HepG2 (cell line): ENCODE measurements at regions not wholly inside any gene's neighbourhood (a gene's known extent, or its start where the extent isn't known, plus 50 kb on each side); places are given as distances from the start of the nearest gene placed in this dataset.

Source experiments
- ATAC-seq: fragments of 200-7000 bp; cut with Tn5 transposase; 3 replicates; pipeline ENCODE4 v1.9.1; 2020; ENCODE audit warnings: mild to moderate bottlenecking, moderate library complexity
- BruUV-seq: library from RNA; stranded (reverse); fragments of 400-500 nt; replicated peaks from 2 replicates; lab custom pipeline; 2021; lab: Mats Ljungman, UMichigan
- CTCF ChIA-PET: fragments of 300-600 bp; formaldehyde crosslinking; extraction: SDS; loops from one replicate; lab custom pipeline; 2021; ENCODE audit warnings: low total read pairs, inconsistent platforms, low intra/inter-chr PET ratio; lab: Yijun Ruan, JAX
- POLR2A ChIA-PET: fragments of 350-600 bp; sonication (Branson Sonifier 250); formaldehyde crosslinking; loops from one replicate; lab custom pipeline; 2020; ENCODE audit warnings: antibody characterized with exemption, inconsistent platforms; lab: Yijun Ruan, JAX
- DNase-seq: peaks from one replicate; pipeline ENCODE4 v3.0.0-alpha.2; 2015; ENCODE audit warnings: low spot score
- FAIRE-seq: peaks from 3 replicates; lab custom pipeline; 2011; peaks lifted over from hg19 to GRCh38; lab: Jason Lieb, UNC
- H2AFZ ChIP-seq: one replicate; pipeline ENCODE4 v1.6.1; 2011; ENCODE audit warnings: low read length, inconsistent platforms
- H3K27ac ChIP-seq: fragments of 300-600 bp; 3 replicates; pipeline ENCODE4 v1.8.0; 2011; ENCODE audit warnings: mixed run types, mild to moderate bottlenecking, mixed read lengths, low read length, inconsistent platforms; ENCODE audit not compliant: insufficient read depth; ENCODE audit errors: extremely low read length
- H3K27me3 ChIP-seq, 2 experiments: fragments of 200-600 bp in 1 of 2; 2 replicates in 1 of 2; 3 replicates in 1 of 2; pipeline versions ENCODE4 v1.6.0 to v1.8.0; 2011; ENCODE audit warnings: low read length in 2 of 2, mild to moderate bottlenecking in 2 of 2, moderate library complexity in 2 of 2, inconsistent platforms in 1 of 2; ENCODE audit not compliant: insufficient read depth in 2 of 2, control insufficient read depth in 1 of 2
- H3K36me3 ChIP-seq, 2 experiments: fragments of 200-600 bp in 1 of 2; replicated peaks in 1 of 2; 2 replicates in 1 of 2; 3 replicates in 1 of 2; pipeline versions ENCODE4 v1.5.1 to v1.8.0; 2011; ENCODE audit warnings: low read length in 2 of 2, inconsistent platforms in 1 of 2; ENCODE audit not compliant: insufficient read depth in 2 of 2, control insufficient read depth in 1 of 2
- H3K4me1 ChIP-seq: 2 replicates; pipeline ENCODE4 v1.5.1; 2012; ENCODE audit warnings: low read length, inconsistent platforms; ENCODE audit not compliant: insufficient read depth
- H3K4me2 ChIP-seq: 2 replicates; pipeline ENCODE4 v1.6.0; 2011; ENCODE audit warnings: low read depth, low read length, inconsistent platforms
- H3K4me3 ChIP-seq, 3 experiments: fragments of 200-600 bp in 1 of 3; sonication (generic), shearing (Covaris generic) in 1 of 3; replicated peaks in 1 of 3; 2 replicates each; pipeline ENCODE4 v1.5.1; 2011 to 2016; ENCODE audit warnings: low read length in 3 of 3, inconsistent platforms in 2 of 3, low read depth in 2 of 3, mild to moderate bottlenecking in 2 of 3, control low read depth in 1 of 3, mixed read lengths in 1 of 3; ENCODE audit not compliant: insufficient read depth in 1 of 3
- H3K79me2 ChIP-seq: one replicate; pipeline ENCODE4 v1.6.1; 2011; ENCODE audit warnings: low read length, inconsistent platforms; ENCODE audit not compliant: insufficient read depth
- H3K9ac ChIP-seq: 2 replicates; pipeline ENCODE4 v1.6.0; 2011; ENCODE audit warnings: mild to moderate bottlenecking, low read depth, low read length, inconsistent platforms; ENCODE audit not compliant: insufficient read depth
- H3K9me3 ChIP-seq: 2 replicates; pipeline ENCODE4 v1.5.1; 2012; ENCODE audit warnings: mild to moderate bottlenecking, low read length
- H4K20me1 ChIP-seq: 2 replicates; pipeline ENCODE4 v1.6.0; 2011; ENCODE audit warnings: inconsistent platforms, mild to moderate bottlenecking, low read length, moderate library complexity; ENCODE audit not compliant: insufficient read depth
- ARID5B ChIP-seq: IDR thresholded peaks from 2 replicates; pipeline ENCODE4 v1.4.0; 2020; ENCODE audit warnings: mild to moderate bottlenecking, missing genetic modification reagents
- BRF2 ChIP-seq: sonication (generic); formaldehyde crosslinking; IDR thresholded peaks from 2 replicates; pipeline ENCODE4 v1.8.1; 2022; ENCODE audit warnings: mild to moderate bottlenecking, missing genetic modification reagents
- CENPX ChIP-seq: sonication (generic); formaldehyde crosslinking; IDR thresholded peaks from 2 replicates; pipeline ENCODE4 v1.9.0; 2021; ENCODE audit warnings: mild to moderate bottlenecking, missing genetic modification reagents, moderate library complexity
- FOXP1 ChIP-seq, 2 experiments: fragments of 450-650 bp in 1 of 2; IDR thresholded peaks; 2 replicates each; pipeline ENCODE4 v1.6.1; 2017 to 2018; ENCODE audit warnings: antibody characterized with exemption in 1 of 2
- HMGA1 ChIP-seq: sonication (generic); formaldehyde crosslinking; conservative IDR thresholded peaks from 2 replicates; pipeline ENCODE4 v1.4.0; 2020; ENCODE audit warnings: missing genetic modification reagents
- KAT7 ChIP-seq: IDR thresholded peaks from 2 replicates; pipeline ENCODE4 v1.6.1; 2018; ENCODE audit warnings: borderline replicate concordance, missing compliant biosample characterization
- KLF11 ChIP-seq: IDR thresholded peaks from 2 replicates; pipeline ENCODE4 v1.6.1; 2016; ENCODE audit warnings: missing compliant biosample characterization
- SIN3B ChIP-seq: fragments of 150-350 bp; IDR thresholded peaks from 2 replicates; pipeline ENCODE4 v1.6.1; 2014; ENCODE audit warnings: low read length
- TAF1 ChIP-seq: sonication (generic); formaldehyde crosslinking; IDR thresholded peaks from 2 replicates; pipeline ENCODE4 v1.4.0; 2020; ENCODE audit warnings: missing genetic modification reagents
- TP53 ChIP-seq: sonication (generic); formaldehyde crosslinking; conservative IDR thresholded peaks from 2 replicates; pipeline ENCODE4 v1.4.0; 2020; ENCODE audit warnings: missing genetic modification reagents
- ZNF609 ChIP-seq: sonication (generic); formaldehyde crosslinking; IDR thresholded peaks from 2 replicates; pipeline ENCODE4 v1.4.0; 2020; ENCODE audit warnings: mild to moderate bottlenecking, missing genetic modification reagents, borderline replicate concordance
- ZSCAN30 ChIP-seq: sonication (generic); formaldehyde crosslinking; IDR thresholded peaks from 2 replicates; pipeline ENCODE4 v1.5.0; 2020; ENCODE audit warnings: mild to moderate bottlenecking, missing genetic modification reagents
- WGBS: methylation state at CpG from one replicate; pipeline ENCODE4 v1.1.6; 2017; ENCODE audit warnings: low lambda C conversion rate; 5-methylcytosine and 5-hydroxymethylcytosine counted together
- in situ Hi-C: cut with HindIII; loops from 2 replicates; pipeline ENCODE4 v1.10.0; 2017; ENCODE audit warnings: low pct_unique_long_range_greater_than_20kb; ENCODE audit not compliant: extremely low pct_ligation_motif_present
- intact Hi-C: fragments of 100-400 bp; cut with micrococcal nuclease; formaldehyde crosslinking; loops from one replicate; pipeline ENCODE4 v1.10.0; 2022; ENCODE audit not compliant: unreplicated experiment

- no peak for TF ChIP-seq ARID5B (CRISPR knock-in tag)
- TF ChIP-seq TP53: no peak
- TF ChIP-seq ZSCAN30 (CRISPR knock-in tag): no peak
- TF ChIP-seq TAF1 (CRISPR knock-in tag): no peak
Measured at GRCh38 chr7:59079-60016, 133.0 kb upstream of the FAM20C start (continued).

DNA sequence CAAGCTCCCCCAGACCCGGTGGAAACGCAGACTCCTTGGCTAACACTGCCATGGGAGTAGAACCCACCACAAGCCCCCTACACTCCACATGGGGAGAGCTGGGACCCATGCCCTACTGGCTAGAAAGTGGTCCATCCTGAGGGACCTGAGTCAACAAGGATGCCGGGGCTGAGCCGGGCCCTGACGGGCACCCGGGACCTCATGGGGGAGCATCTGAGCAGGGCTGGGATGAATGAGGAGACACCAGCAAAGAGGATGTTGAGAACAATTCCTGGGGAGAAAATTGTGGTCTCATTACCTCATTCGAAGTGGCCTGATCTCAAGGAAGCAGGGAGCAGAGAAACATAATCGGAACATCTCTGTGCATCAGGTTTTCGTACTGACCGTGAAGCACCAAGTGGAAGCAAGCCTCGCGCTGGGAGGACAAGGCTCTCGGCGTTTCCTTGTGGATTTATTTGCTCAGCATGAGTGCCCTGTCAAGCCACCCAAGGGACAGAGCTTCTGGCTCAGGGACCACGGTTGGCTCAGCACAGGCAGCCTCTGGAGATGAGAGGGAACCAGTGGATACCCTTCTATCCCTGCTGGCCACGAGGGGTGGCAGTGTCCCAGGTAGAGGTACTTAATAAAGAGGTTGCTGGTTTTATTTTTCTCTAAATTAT, 132.2 kb upstream of the FAM20C start:
- H3K27me3 ChIP-seq: peaks cover 8 to 43% of the 10 kb centered on the region in 2 experiments; a peak in 3 of 5 replicates
- no peak overlapping the region for H3K4me3 ChIP-seq
- no peaks in the 10 kb centered on the region for H3K4me1 ChIP-seq
- no peaks in the 10 kb centered on the region for H3K36me3 ChIP-seq
- H4K20me1 ChIP-seq: no peaks in the 10 kb centered on the region
- no peak overlapping the region for H3K4me2 ChIP-seq
- intact Hi-C loops: no loop called here
- CTCF ChIA-PET: no interaction called here
- H3K79me2 ChIP-seq: no peaks in the 10 kb centered on the region
- POLR2A ChIA-PET: no interaction called here
- no peak overlapping the region for H3K9ac ChIP-seq
- no TSS peak for BruUV-seq
- no peak for FAIRE-seq
- WGBS: 33% methylated on average over 9 of the region's 16 CpGs
- DNase-seq: no peak
- in situ Hi-C loops: no loop called here
- H3K27ac ChIP-seq: no peak overlapping the region
- H3K9me3 ChIP-seq: no peaks in the 10 kb centered on the region
- no peak for ATAC-seq
- no peak overlapping the region for H2AFZ ChIP-seq
- TF ChIP-seq HMGA1 (CRISPR knock-in tag) (no peak), FOXP1 (IDR thresholded peaks at IDR 0.05) (no peak), FOXP1 (CRISPR knock-in tag; IDR thresholded peaks at IDR 0.05) (no peak), BRF2 (no peak), ZSCAN30 (CRISPR knock-in tag) (no peak), CENPX (CRISPR knock-in tag) (no peak), KLF11 (no peak), KAT7 (no peak), SIN3B (no peak), ZNF609 (no peak)
